ENCODE measurements at regions not wholly inside any gene's neighbourhood (a gene's known extent, or its start where the extent isn't known, plus 50 kb on each side); places are given as distances from the start of the nearest gene placed in this dataset.

- Mint-ChIP-seq H3K27ac (no peak overlapping the region), H3K4me1 (0 out of 2 replicates have a peak, but pooled peaks cover 2% of the 10 kb centered on the region), H3K4me3 (no peak overlapping the region), H3K9me3 (no peaks in the 10 kb centered on the region), H3K27me3 (ENCODE audit: low read depth) (no peaks in the 10 kb centered on the region), H3K36me3 (no peaks in the 10 kb centered on the region)
- ATAC-seq: peak; percentile 37
- TF ChIP-seq CTCF (IDR thresholded peaks at IDR 0.05) (no peak), JAZF1 (CRISPR knock-in tag; IDR thresholded peaks at IDR 0.05) (no peak), ETV6 (CRISPR knock-in tag; IDR thresholded peaks at IDR 0.05) (no peak), ATF2 (CRISPR knock-in tag; IDR thresholded peaks at IDR 0.05; ENCODE audit: borderline replicate concordance, low read depth) (no peak), FOXJ3 (CRISPR knock-in tag; IDR thresholded peaks at IDR 0.05; ENCODE audit: borderline replicate concordance) (no peak), RELA (CRISPR knock-in tag; IDR thresholded peaks at IDR 0.05; ENCODE audit: borderline replicate concordance) (no peak), AFF4 (CRISPR knock-in tag; IDR thresholded peaks at IDR 0.05; ENCODE audit: borderline replicate concordance) (no peak), GABPB1 (CRISPR knock-in tag; IDR thresholded peaks at IDR 0.05) (no peak), PRRX2 (CRISPR knock-in tag; IDR thresholded peaks at IDR 0.05) (no peak), ERG (CRISPR knock-in tag; IDR thresholded peaks at IDR 0.05) (no peak), USF1 (CRISPR knock-in tag; IDR thresholded peaks at IDR 0.05) (no peak), CDX4 (CRISPR knock-in tag; IDR thresholded peaks at IDR 0.05; ENCODE audit: borderline replicate concordance) (no peak), STAT6 (CRISPR knock-in tag; conservative IDR thresholded peaks at IDR 0.05; ENCODE audit: low read depth) (no peak), ZNF416 (CRISPR knock-in tag; IDR thresholded peaks at IDR 0.05) (no peak), ZNF281 (CRISPR knock-in tag; IDR thresholded peaks at IDR 0.05) (no peak), EMX1 (CRISPR knock-in tag; IDR thresholded peaks at IDR 0.05) (no peak)
- POLR2A ChIA-PET: no interaction called here
- CTCF ChIA-PET: no interaction called here
- no peak for DNase-seq (ENCODE audit: low spot score)
Observed at GRCh38 chr2:204171432-204172144, 235.0 kb downstream of the ICOS start.
